NCI-H2029 (cell line): ENCODE measurements at regions not wholly inside any gene's neighbourhood (a gene's known extent, or its start where the extent isn't known, plus 50 kb on each side); places are given as distances from the start of the nearest gene placed in this dataset.
"Not testable (repeated sequence)": the region's sequence is repeated elsewhere in the genome, so short reads cannot be mapped to it uniquely, and the experiment has no call there.

Source experiments
- DNase-seq: peaks from one replicate; lab custom pipeline; 2025; lab: John Stamatoyannopoulos, UW

DNA sequence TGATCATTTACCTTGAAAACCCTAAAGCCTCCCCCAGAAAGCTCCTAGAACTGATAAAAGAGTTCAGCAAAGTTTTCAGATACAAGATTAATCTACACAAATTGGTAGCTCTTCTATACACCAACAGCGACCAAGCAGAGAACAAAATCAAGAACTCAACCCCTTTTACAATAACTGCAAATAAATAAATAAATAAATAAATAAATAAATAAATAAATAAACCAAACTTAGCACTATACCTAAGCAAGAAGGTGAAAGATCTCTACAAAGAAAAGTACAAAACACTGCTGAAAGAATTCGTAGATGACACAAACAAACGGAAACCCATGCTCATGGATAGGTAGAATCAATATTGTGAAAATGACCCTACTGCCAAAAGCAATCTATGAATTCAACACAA lies 182.0 kb upstream of the RND3 start:
- DNase-seq: no peak

DNA sequence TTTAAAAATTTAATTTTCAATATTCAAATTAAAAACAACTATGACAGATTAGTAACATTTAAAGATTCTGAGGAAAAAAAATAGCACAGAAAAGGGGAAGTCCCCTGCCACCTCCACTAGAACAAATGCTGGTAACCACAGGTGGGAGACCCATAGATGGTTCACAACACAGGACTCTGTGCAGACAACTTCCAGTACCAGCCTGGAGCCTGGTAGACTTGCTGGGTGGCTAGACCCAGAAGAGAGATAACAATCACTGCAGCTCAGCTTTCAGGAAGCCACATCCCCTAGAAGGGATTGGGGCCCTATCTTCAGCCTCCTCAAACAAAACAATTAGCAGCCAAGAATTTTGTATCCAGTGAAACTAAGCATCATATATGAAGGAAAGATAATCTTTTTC lies 179.6 kb upstream of the RND3 start:
- not testable (repeated sequence) for DNase-seq

- DNase-seq: no peak
Observed at GRCh38 chr2:150663143-150663542, 175.7 kb upstream of the RND3 start.

DNA sequence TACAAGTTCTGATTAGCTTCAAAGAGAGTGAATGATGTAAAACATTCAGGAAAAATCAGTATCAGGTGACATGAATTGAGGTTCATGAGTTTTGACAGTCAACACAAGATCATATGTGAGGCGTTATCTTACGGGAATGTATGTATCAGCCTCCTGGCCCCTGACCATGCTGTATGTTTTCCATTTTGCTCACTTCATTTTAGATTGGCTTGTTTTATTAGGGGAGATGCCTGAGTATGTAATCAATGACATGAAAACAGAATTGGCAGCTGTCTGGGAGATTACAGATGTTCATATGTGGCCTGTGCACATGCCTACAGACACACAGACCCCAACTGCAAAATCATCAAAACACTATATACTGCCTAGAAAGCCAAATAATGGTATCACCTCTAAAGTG lies 168.5 kb upstream of the RND3 start:
- DNase-seq: no peak

GRCh38 chr2:150653351-150653750 lies 165.9 kb upstream of the RND3 start:
- no peak for DNase-seq

DNA sequence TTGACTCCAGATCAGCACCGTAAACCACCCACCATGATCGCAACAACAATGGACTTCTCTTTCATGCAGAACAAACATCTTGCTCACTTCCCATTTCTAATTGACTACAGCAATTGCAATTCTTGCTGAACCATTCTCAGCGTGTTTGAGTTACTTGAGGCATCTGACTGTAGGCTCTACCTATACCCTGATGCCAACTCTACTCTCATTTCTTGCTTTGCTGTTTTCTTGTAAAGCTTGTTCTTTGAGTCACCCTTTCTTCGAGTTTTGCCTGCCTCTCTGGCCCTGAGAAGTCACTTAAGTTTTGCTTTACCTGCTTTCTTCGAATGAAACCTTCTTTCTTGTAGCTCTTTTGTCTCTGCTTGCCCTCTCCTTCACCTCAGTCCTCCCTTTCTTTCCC lies 160.5 kb upstream of the RND3 start:
- DNase-seq: no peak

- no peak for DNase-seq
Observed at GRCh38 chr2:150646746-150647145, 159.3 kb upstream of the RND3 start.

DNA sequence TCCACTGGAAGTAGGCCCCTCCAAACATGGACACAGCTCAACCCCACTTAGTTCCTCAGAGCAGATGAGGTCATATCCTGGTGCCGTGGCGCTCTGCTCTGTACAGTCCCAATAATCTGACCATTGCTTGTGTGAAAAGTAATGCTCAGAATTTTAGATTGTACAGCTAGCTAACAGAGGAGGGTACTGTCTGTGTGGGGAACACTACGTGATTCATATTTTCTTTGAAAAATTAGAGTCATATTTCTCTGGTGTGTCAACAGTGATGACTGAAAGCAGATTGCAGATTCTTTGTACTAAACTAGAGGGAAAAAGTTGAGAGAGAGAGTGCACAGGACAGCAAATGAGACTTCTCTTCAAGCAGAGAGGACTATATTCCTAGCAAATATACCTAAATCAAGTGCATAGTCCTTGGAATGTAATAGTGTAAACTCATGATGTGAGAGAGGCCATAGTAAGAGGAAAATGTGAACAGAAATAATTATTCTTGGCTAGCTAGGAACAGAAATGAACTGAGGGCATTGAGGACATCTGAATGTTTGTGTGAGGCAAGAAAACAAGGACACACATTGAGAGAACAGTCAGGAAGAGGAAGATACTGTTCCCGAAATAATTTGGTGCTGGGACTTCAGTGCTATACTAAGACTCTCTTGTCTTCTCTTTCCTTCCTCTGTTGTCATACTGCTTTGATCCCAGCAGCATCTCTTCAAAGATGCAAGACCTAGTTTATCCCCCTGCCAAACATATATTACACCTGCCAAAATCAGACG lies 157.0 kb upstream of the RND3 start:
- DNase-seq: no peak

GRCh38 chr2:150643114-150643725 lies 155.8 kb upstream of the RND3 start:
- DNase-seq: no peak

GRCh38 chr2:150640039-150640438 lies 152.6 kb upstream of the RND3 start:
- no peak for DNase-seq

GRCh38 chr2:150639383-150639782 lies 151.9 kb upstream of the RND3 start:
- no peak for DNase-seq

DNA sequence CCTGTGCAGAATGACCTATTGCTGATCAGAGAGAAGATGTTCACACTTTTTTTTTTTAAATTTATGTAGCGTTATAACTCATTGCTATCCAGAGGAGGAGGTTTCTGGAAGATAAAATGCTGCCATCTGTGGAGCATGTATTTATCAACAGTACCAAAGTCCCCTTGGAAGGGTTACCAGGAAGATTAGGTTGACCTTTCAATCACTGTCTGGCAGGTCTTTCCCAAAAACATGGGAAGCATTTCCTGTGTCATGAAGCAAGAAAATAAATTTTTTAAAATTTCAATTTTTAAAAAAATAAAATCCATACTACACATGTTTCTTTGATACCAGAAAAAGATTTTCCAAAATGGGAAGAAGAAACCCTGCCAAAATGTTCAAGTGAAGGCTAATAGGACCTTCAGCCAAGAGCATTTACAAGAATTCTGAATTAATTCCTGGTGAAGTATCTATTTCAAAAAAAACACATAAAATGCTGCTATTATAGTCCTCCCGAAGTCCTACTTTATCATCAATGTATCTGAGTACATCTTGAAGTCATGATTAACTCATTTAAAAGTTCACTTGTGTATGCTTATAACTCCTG lies 143.9 kb upstream of the RND3 start:
- no peak for DNase-seq

DNA sequence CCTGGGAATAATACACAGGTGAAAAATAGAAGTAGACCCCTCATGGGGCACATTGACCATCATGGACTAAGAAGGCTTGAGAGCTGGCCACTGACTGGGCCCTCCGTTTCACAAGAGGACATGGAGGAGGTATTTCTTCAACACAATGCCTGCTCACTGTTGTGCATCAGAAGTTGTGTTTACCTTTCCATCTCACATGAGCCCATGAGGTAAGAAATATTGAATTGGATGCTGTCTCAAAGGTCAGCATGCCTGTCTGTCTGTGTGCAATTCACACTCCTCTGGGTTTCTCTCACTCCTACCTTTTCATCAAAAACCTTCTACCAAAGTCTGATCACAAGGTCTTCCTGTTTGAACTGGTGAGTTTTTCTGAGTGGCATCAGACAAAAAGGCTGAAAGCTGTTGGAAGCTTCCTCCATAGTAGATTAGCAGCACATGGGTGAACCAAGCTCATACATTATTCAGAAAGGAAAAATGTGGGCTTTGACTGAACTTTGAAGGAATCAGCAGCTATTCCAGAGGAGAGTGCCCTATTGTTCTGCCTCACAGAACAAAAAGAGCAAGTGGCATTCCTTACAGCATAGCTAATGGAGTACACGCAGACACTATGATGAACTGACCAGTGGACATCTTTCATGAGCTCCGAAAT lies 143.2 kb upstream of the RND3 start:
- DNase-seq: no peak

DNA sequence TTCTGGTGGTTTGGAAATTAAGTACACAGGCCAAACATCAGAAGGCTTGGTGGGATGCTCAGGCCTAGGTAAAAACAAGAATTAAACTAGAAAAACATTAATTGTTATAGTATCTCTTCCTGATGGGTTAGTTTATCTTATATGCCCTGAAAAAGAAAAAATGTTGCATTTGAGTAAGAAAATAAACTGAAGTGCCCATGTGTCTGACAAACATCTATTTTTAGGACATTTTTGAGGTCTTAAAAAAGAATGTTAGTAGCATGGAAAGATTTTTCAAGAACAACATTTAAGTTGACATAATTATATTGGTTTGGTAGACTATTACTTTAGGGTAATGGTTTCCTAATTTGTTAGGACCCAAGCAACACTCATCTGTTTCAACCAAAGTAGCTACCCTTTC lies 140.1 kb upstream of the RND3 start:
- DNase-seq: no peak

GRCh38 chr2:150626934-150627411 lies 139.5 kb upstream of the RND3 start:
- no peak for DNase-seq

DNA sequence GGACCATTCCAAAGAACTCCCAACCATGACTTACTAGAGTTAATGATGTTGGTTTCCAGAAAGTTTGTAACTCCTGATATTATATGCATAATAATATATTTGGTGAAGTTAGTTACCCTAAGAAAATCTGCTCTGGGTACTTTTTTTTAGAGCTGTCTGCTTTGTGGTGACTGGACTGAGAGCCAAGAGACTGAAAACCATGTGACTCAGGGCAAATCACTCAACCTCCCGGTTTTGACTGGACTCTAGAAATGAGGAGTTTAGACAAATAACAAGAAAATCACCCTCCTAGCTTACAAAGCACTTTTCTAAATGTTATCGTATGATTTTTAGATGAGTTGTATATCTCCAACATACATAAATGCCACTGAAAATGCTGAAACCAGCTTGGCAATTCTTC lies 138.3 kb upstream of the RND3 start:
- DNase-seq: no peak

- DNase-seq: no peak
Observed at GRCh38 chr2:150625303-150625702, 137.8 kb upstream of the RND3 start.

- no peak for DNase-seq
Observed at GRCh38 chr2:150624001-150624401, 136.5 kb upstream of the RND3 start.

GRCh38 chr2:150621526-150622213 lies 134.2 kb upstream of the RND3 start:
- DNase-seq: no peak

DNA sequence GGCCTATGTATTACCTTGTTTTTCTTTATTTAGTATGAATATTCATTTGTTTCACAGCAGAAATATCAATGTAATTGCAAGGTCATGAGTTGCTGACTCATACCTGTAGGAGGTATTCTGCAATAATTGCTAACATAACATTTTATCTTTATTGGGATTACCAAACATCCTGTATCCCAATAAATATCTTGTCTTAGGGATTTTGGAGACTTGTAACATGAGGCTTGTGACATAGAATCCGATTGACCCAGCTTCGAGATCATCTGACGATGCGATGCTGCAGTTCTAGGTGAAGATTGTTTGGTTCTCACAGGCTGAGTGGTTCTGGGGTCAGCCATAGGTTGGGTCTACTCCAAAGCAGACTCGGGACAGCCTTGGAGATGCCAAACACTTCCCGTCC lies 133.4 kb upstream of the RND3 start:
- no peak for DNase-seq

DNA sequence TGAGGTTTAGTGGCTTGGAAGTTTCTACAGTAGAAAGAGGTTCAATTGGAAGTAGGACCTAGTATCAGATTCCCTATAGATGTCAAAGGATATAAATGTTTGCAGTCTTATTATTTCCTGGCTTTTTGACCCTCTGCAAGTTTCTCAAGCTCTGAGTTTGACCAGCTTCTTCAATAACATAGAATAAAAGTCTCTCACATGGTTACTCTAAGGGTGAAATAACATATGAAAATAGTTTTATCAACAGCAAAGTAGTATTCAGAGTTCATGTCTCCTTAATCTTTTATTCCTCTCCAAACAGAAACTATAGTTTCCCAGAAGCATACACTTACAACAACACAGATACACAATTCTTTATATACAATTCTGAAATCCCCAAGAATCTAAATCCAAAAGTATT lies 132.9 kb upstream of the RND3 start:
- DNase-seq: no peak

DNA sequence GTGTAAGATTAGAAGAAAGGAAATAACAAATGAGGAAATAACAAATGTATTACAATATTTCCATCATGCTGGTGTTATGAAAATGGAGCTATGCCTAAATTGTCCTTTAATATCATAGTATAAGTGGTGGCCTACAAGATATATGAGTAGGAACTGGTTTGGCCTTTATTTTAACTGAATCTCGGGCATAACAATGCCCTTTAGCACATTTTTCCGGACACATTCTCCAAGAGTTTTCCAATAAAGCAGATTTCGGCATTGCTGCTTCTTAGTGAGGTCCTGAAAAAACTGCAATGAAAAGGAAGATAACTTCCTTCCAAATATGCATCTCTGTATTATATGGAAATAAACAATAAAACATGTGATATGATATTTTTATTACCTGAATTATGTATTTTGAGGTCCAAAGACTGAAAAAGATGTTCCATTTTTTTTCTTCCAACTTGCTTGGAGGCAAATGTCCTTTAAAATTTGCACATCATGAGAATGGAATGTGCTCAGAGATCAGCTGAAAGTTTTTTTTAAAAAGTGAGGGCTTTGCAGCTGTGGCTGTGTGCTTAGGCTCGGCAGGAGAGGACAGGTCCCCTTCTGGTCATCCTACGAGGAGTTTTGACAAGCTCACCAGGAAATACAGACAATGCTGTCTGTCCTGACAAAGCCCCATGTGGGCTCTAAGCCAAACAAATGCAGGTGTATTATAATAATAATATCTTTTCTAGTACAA lies 132.3 kb upstream of the RND3 start:
- DNase-seq: no peak
